Progenitor cell of endocrine pancreas (in vitro differentiated cells): ENCODE measurements at regions not wholly inside any gene's neighbourhood (a gene's known extent, or its start where the extent isn't known, plus 50 kb on each side); places are given as distances from the start of the nearest gene placed in this dataset.

Source experiments
- DNase-seq: peaks from one replicate; pipeline ENCODE4 v3.0.0; 2021; ENCODE audit warnings: low spot score; ENCODE audit not compliant: unreplicated experiment
- H3K27ac Mint-ChIP-seq: 2 replicates; pipeline ENCODE4 v1.8.0; 2021; ENCODE audit warnings: mild to moderate bottlenecking, moderate library complexity, mixed read lengths
- H3K27me3 Mint-ChIP-seq: 2 replicates; pipeline ENCODE4 v1.8.0; 2021; ENCODE audit warnings: mixed read lengths
- H3K36me3 Mint-ChIP-seq: 2 replicates; pipeline ENCODE4 v1.8.0; 2022; ENCODE audit warnings: mixed read lengths; ENCODE audit not compliant: insufficient read depth
- H3K4me1 Mint-ChIP-seq: 2 replicates; pipeline ENCODE4 v1.8.0; 2021; ENCODE audit warnings: low read depth, mixed read lengths
- H3K4me3 Mint-ChIP-seq: 2 replicates; pipeline ENCODE4 v1.8.0; 2021; ENCODE audit warnings: low read depth, mild to moderate bottlenecking, moderate library complexity, mixed read lengths
- H3K9me3 Mint-ChIP-seq: 2 replicates; pipeline ENCODE4 v1.8.0; 2021; ENCODE audit warnings: low read depth, mixed read lengths
- CTCF ChIP-seq: fragments of 200-600 bp; sonication (generic); IDR thresholded peaks from one replicate; pipeline ENCODE4 v1.5.0; 2021; ENCODE audit warnings: antibody characterized with exemption, mild to moderate bottlenecking; ENCODE audit not compliant: unreplicated experiment

- Mint-ChIP-seq H3K27me3 (no peaks in the 10 kb centered on the region), H3K4me1 (peaks cover 13% of the 10 kb centered on the region), H3K36me3 (no peaks in the 10 kb centered on the region), H3K4me3 (no peak overlapping the region), H3K27ac (no peak overlapping the region), H3K9me3 (no peaks in the 10 kb centered on the region)
- DNase-seq: no peak
- TF ChIP-seq CTCF: no peak
Measured at GRCh38 chr6:114471450-114471849, 128.6 kb upstream of the HS3ST5 start.

DNA sequence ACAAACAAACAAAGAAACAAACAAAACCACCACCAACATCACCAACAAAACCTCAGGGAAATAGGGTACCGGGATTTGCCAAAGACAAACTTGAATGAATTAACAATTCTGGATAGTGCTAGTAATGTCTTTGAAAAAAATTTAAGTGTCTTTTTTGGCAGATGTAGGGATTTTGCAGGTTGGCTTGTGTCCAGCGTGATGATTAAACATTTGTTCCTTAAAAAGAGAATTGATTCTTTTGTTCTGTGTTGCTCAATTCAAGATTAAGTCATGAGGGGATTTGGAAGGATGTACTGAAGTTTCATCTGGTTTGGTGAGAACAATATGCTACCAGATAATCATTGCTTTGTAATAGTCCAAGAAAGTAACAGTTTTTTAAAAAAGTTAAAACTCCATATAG, 125.1 kb upstream of the HS3ST5 start:
- Mint-ChIP-seq H3K9me3 (no peaks in the 10 kb centered on the region), H3K4me1 (peaks cover 3% of the 10 kb centered on the region), H3K4me3 (no peak overlapping the region), H3K27ac (no peak overlapping the region), H3K27me3 (no peaks in the 10 kb centered on the region), H3K36me3 (no peaks in the 10 kb centered on the region)
- DNase-seq: no peak
- TF ChIP-seq CTCF: no peak

GRCh38 chr6:114465511-114465910, 122.7 kb upstream of the HS3ST5 start:
- no peaks in the 10 kb centered on the region for H3K36me3 Mint-ChIP-seq
- H3K4me1 Mint-ChIP-seq: no peaks in the 10 kb centered on the region
- no peaks in the 10 kb centered on the region for H3K9me3 Mint-ChIP-seq
- no peak for TF ChIP-seq CTCF
- DNase-seq: no peak
- no peak overlapping the region for H3K4me3 Mint-ChIP-seq
- H3K27ac Mint-ChIP-seq: no peak overlapping the region
- H3K27me3 Mint-ChIP-seq: no peaks in the 10 kb centered on the region

GRCh38 chr6:114453737-114454276, 111.0 kb upstream of the HS3ST5 start:
- DNase-seq: no peak
- Mint-ChIP-seq H3K9me3 (no peaks in the 10 kb centered on the region), H3K27me3 (peaks cover 27% of the 10 kb centered on the region), H3K27ac (no peak overlapping the region), H3K36me3 (no peaks in the 10 kb centered on the region), H3K4me3 (no peak overlapping the region), H3K4me1 (peaks cover 8% of the 10 kb centered on the region)
- no peak for TF ChIP-seq CTCF

- DNase-seq: no peak
- H3K4me3 Mint-ChIP-seq: no peak overlapping the region
- H3K36me3 Mint-ChIP-seq: no peaks in the 10 kb centered on the region
- TF ChIP-seq CTCF: no peak
- no peak overlapping the region for H3K27ac Mint-ChIP-seq
- H3K4me1 Mint-ChIP-seq: peaks cover 8% of the 10 kb centered on the region
- H3K27me3 Mint-ChIP-seq: peaks cover 27% of the 10 kb centered on the region
- H3K9me3 Mint-ChIP-seq: no peaks in the 10 kb centered on the region
Measured at GRCh38 chr6:114452785-114453401, 110.1 kb upstream of the HS3ST5 start.
